Loucy (cell line): ENCODE measurements at regions not wholly inside any gene's neighbourhood (a gene's known extent, or its start where the extent isn't known, plus 50 kb on each side); places are given as distances from the start of the nearest gene placed in this dataset.

Experiments
- H2AFZ ChIP-seq: fragments of 200-600 bp; sonication (generic); 2 replicates; pipeline ENCODE4 v1.6.0; 2016; ENCODE audit warnings: antibody characterized with exemption, mild to moderate bottlenecking, low read length, moderate library complexity
- H3F3A ChIP-seq: fragments of 200-600 bp; 2 replicates; pipeline ENCODE4 v1.6.0; 2016; ENCODE audit warnings: antibody characterized with exemption, low read depth, mild to moderate bottlenecking
- H3K27me3 ChIP-seq: fragments of 200-600 bp; sonication (generic); 2 replicates; pipeline ENCODE4 v1.6.1; 2014; ENCODE audit warnings: low read length, mild to moderate bottlenecking; ENCODE audit not compliant: insufficient read depth, poor library complexity, severe bottlenecking
- H3K36me3 ChIP-seq: fragments of 200-600 bp; sonication (generic); 2 replicates; pipeline ENCODE4 v1.6.1; 2016; ENCODE audit warnings: low read length; ENCODE audit not compliant: insufficient read depth
- H3K4me1 ChIP-seq: fragments of 200-600 bp; sonication (generic); 2 replicates; pipeline ENCODE4 v1.5.1; 2014; ENCODE audit warnings: low read length, mild to moderate bottlenecking; ENCODE audit not compliant: insufficient read depth, poor library complexity, severe bottlenecking
- H3K4me2 ChIP-seq: fragments of 200-600 bp; sonication (generic); 2 replicates; pipeline ENCODE4 v1.6.0; 2014; ENCODE audit warnings: antibody characterized with exemption, low read length, low read depth, mild to moderate bottlenecking; ENCODE audit not compliant: poor library complexity, severe bottlenecking
- H3K4me3 ChIP-seq: fragments of 200-600 bp; sonication (generic); 2 replicates; pipeline ENCODE4 v1.5.1; 2014; ENCODE audit warnings: low read length, mild to moderate bottlenecking, mixed read lengths; ENCODE audit not compliant: poor library complexity, severe bottlenecking
- H3K79me2 ChIP-seq: fragments of 200-600 bp; sonication (generic); 2 replicates; pipeline ENCODE4 v1.6.1; 2014; ENCODE audit warnings: low read length; ENCODE audit not compliant: insufficient read depth
- H3K9ac ChIP-seq: fragments of 200-600 bp; sonication (generic); 2 replicates; pipeline ENCODE4 v1.6.0; 2014; ENCODE audit warnings: mild to moderate bottlenecking, low read depth, low read length, moderate library complexity; ENCODE audit not compliant: poor library complexity, severe bottlenecking
- H3K9me2 ChIP-seq: fragments of 200-600 bp; sonication (generic); replicated peaks from 2 replicates; pipeline ENCODE4 v1.6.1; 2016; ENCODE audit warnings: low read depth, low read length, mixed read lengths
- H3K9me3 ChIP-seq: fragments of 200-600 bp; sonication (generic); 2 replicates; pipeline ENCODE4 v1.6.1; 2014; ENCODE audit warnings: mild to moderate bottlenecking, antibody characterized with exemption, low read length, low read depth; ENCODE audit not compliant: insufficient read depth
- H4K20me1 ChIP-seq: fragments of 200-600 bp; sonication (generic); 2 replicates; pipeline ENCODE4 v1.6.0; 2014; ENCODE audit warnings: antibody characterized with exemption, low read length, mild to moderate bottlenecking; ENCODE audit not compliant: insufficient read depth, poor library complexity, severe bottlenecking
- EZH2phosphoT487 ChIP-seq: fragments of 200-600 bp; IDR thresholded peaks from 2 replicates; pipeline ENCODE4 v1.6.1; 2018; ENCODE audit warnings: antibody characterized with exemption, mild to moderate bottlenecking, moderate library complexity, borderline replicate concordance
- TF ChIP-seq, protein P1 (sequence below): fragments of 200-600 bp; sonication (generic); conservative IDR thresholded peaks from 2 replicates; pipeline ENCODE4 v1.5.1; 2014; ENCODE audit warnings: mild to moderate bottlenecking, antibody characterized with exemption, low read length

DNA sequence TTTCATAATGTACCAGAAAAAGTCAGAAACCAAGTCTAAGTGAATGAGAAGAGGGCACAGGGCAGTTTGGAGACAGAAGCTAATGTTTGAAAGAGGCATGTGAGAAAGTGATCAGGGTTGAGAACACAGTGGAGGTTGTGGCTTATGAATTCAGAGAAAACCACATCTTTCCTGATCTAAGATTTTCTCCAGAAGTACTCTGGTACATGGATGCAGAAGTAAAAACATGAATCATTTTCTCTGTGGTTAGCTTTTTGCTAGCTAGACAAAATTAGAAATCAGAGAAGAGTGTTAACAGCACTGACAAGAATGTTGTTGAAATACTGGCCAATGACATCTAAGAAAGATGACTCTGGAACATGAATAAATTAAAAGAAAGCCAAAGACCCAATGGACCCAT, 541.1 kb downstream of the DNAH5 start:
- no peaks in the 10 kb centered on the region for H3K9me3 ChIP-seq
- no peaks in the 10 kb centered on the region for H4K20me1 ChIP-seq
- no peaks in the 10 kb centered on the region for H3K36me3 ChIP-seq
- no peak overlapping the region for H3K4me3 ChIP-seq
- no peaks in the 10 kb centered on the region for H3K4me1 ChIP-seq
- H3K9ac ChIP-seq, result no peak overlapping the region
- H3K9me2 ChIP-seq, result no peaks in the 10 kb centered on the region
- TF ChIP-seq EZH2phosphoT487, result no peak
- TF ChIP-seq, protein P1, sequence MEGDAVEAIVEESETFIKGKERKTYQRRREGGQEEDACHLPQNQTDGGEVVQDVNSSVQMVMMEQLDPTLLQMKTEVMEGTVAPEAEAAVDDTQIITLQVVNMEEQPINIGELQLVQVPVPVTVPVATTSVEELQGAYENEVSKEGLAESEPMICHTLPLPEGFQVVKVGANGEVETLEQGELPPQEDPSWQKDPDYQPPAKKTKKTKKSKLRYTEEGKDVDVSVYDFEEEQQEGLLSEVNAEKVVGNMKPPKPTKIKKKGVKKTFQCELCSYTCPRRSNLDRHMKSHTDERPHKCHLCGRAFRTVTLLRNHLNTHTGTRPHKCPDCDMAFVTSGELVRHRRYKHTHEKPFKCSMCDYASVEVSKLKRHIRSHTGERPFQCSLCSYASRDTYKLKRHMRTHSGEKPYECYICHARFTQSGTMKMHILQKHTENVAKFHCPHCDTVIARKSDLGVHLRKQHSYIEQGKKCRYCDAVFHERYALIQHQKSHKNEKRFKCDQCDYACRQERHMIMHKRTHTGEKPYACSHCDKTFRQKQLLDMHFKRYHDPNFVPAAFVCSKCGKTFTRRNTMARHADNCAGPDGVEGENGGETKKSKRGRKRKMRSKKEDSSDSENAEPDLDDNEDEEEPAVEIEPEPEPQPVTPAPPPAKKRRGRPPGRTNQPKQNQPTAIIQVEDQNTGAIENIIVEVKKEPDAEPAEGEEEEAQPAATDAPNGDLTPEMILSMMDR, result no peak
- no peak overlapping the region for H3K4me2 ChIP-seq
- no peak overlapping the region for H2AFZ ChIP-seq
- H3F3A ChIP-seq, result no peaks in the 10 kb centered on the region
- H3K79me2 ChIP-seq, result no peaks in the 10 kb centered on the region
- H3K27me3 ChIP-seq, result no peaks in the 10 kb centered on the region

DNA sequence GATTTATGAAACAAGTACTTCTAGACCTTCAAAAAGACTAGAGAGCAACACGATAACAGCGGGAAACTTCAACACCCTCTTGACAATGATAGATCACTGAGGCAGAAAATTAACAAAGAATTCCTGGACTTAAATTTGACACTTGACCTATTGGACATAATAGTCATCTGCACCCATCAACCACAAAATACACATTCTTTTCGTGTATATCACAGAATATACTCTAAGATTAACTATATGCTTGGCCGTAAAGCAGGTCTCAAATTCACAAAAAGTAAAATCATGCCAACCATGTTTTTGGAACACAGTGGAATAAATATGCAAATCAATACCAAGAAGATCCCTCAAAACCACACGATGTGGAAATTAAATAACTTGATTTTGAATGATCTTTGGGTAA, 559.4 kb downstream of the DNAH5 start:
- no peak overlapping the region for H2AFZ ChIP-seq
- no peak for TF ChIP-seq EZH2phosphoT487
- TF ChIP-seq, protein P1, result no peak
- H4K20me1 ChIP-seq, result no peaks in the 10 kb centered on the region
- H3K4me1 ChIP-seq, result no peaks in the 10 kb centered on the region
- H3K36me3 ChIP-seq, result no peaks in the 10 kb centered on the region
- no peaks in the 10 kb centered on the region; the same call in 1 of the 2 replicates for H3K9me3 ChIP-seq
- no peak overlapping the region for H3K4me3 ChIP-seq
- no peaks in the 10 kb centered on the region for H3K27me3 ChIP-seq
- no peaks in the 10 kb centered on the region for H3K9me2 ChIP-seq
- H3F3A ChIP-seq, result no peaks in the 10 kb centered on the region
- no peak overlapping the region for H3K9ac ChIP-seq
- H3K4me2 ChIP-seq, result no peak overlapping the region
- H3K79me2 ChIP-seq, result no peaks in the 10 kb centered on the region

DNA sequence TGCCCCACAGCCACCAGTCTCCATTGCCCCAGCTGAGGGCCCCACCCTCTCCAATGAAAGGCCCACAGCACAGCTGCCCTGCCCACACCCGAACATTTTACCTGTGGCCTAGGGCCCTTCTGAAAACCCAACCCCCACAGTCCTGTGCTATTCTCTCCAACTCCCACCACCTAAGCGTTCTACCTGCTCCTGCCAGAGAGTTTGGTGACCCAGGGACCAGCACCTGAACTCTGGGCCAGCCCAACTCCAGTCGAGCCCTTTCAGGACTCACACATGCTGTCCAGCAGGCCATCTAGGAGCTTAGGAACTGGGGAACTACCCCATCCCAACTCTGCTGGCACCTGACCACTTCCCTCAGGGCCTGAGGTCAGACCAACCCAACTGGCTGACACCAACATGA, 562.3 kb downstream of the DNAH5 start:
- Histone ChIP-seq H3K9me2 (no peaks in the 10 kb centered on the region), H3K27me3 (no peaks in the 10 kb centered on the region), H3K79me2 (no peaks in the 10 kb centered on the region), H3K4me1 (no peaks in the 10 kb centered on the region), H2AFZ (no peak overlapping the region), H3K9ac (no peak overlapping the region), H3K9me3 (no peaks in the 10 kb centered on the region; the same call in 1 of the 2 replicates), H3K4me2 (no peak overlapping the region), H4K20me1 (no peaks in the 10 kb centered on the region), H3K4me3 (no peak overlapping the region), H3K36me3 (no peaks in the 10 kb centered on the region), H3F3A (no peaks in the 10 kb centered on the region)
- TF ChIP-seq, protein P1, result no peak
- TF ChIP-seq EZH2phosphoT487, result no peak
